ENCODE measurements at regions not wholly inside any gene's neighbourhood (a gene's known extent, or its start where the extent isn't known, plus 50 kb on each side); places are given as distances from the start of the nearest gene placed in this dataset.

DNA sequence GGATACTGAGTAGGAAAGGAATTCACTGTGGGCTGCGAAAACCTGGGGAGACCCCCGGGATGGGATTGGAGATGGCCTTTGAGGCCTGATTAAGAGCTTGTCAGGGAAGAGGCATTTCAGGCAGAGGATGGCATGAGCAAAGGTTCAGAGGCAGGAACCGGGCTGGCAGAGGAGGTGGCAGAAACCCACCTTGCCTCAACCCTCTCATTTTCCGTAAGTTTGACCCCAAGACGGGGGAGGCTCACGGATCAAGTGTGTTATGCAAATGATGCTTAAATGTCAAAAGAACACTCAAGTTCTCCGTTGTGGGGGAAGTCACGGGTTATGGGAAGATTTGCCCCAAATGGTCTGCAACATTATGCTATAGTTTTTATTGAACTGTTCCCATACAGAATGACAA lies 88.3 kb downstream of the MYCN start:
- H3K4me2 ChIP-seq: no peak overlapping the region
- no peaks in the 10 kb centered on the region for H3K36me3 ChIP-seq (replicated peaks in 1 of 2; ENCODE audit: control insufficient read depth in 1 of 2, insufficient read depth in 2 of 2, low read length in 1 of 2)
- POLR2A ChIA-PET: no interaction called here
- CTCF ChIA-PET: no interaction called here
- no peak overlapping the region for H3K27ac ChIP-seq (ENCODE audit: low read depth in 2 of 2, low read length in 1 of 2)
- H2AFZ ChIP-seq (ENCODE audit: low read depth): no peak overlapping the region
- H3K27me3 ChIP-seq (ENCODE audit: insufficient read depth): no peaks in the 10 kb centered on the region
- H3K79me2 ChIP-seq (ENCODE audit: insufficient read depth): no peaks in the 10 kb centered on the region
- no peaks in the 10 kb centered on the region for H3K9me2 ChIP-seq
- DNase-seq: no peak
- no peaks in the 10 kb centered on the region for H4K20me1 ChIP-seq (ENCODE audit: insufficient read depth)
- H3K4me3 ChIP-seq (ENCODE audit: low read depth in 2 of 2, low read length in 1 of 2): no peak overlapping the region
- WGBS (ENCODE audit: low lambda C conversion rate): 42% methylated on average over 8 of the region's 8 CpGs
- H3K4me1 ChIP-seq (ENCODE audit: control insufficient read depth in 1 of 2, insufficient read depth in 2 of 2, low read depth in 1 of 2, low read length in 1 of 2): no peaks in the 10 kb centered on the region
- H3K9me3 ChIP-seq: no peaks in the 10 kb centered on the region
- TF ChIP-seq SMC3 (IDR thresholded peaks at IDR 0.05; ENCODE audit: low read depth, low read length): no peak
- TF ChIP-seq ELF1 (IDR thresholded peaks at IDR 0.05): no peak
- TF ChIP-seq RCOR1 (IDR thresholded peaks at IDR 0.05; ENCODE audit: low read length): no peak
- TF ChIP-seq JUND (IDR thresholded peaks at IDR 0.05): no peak
- H3K9ac ChIP-seq: no peak overlapping the region
- no peaks in the 10 kb centered on the region for H3F3A ChIP-seq (replicated peaks; ENCODE audit: insufficient read depth)

DNA sequence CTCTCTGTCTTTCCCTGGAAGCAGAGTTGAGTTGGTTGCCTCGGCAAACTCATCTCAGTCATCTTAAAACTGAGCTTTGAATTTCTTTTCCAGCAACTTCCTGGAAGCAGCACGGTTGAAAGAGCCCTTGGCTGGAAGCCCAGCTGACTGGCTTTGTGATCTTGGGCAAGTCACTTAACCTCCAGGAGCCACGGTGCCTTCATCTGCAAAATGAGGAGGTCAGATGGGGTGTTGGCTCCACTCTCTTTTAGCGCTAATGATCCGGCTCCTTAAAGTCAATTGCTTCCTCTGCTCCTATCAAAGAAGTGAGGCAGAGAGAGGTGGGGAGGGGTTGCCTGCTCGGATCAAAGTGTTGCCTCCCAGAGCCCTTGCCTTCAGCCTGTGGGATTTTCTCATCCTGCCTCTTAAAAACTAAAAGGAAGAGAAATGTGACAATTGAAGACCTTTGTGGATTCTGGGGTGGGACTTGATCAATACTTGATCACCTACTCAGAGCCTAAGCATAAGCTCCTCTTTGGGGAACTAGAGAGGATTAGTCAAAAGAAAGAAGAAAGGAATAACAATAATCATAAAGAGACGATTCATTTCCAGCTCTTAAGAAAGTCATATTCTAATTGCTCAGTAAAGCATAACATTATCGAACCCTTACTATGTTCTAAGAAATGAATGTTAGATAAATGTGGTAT lies 86.6 kb downstream of the MYCN start:
- H3K27ac ChIP-seq (ENCODE audit: low read depth in 2 of 2, low read length in 1 of 2): no peak overlapping the region
- no peaks in the 10 kb centered on the region for H3K79me2 ChIP-seq (ENCODE audit: insufficient read depth)
- H3K4me1 ChIP-seq (ENCODE audit: control insufficient read depth in 1 of 2, insufficient read depth in 2 of 2, low read depth in 1 of 2, low read length in 1 of 2): no peaks in the 10 kb centered on the region
- H3F3A ChIP-seq (replicated peaks; ENCODE audit: insufficient read depth): no peaks in the 10 kb centered on the region
- no peaks in the 10 kb centered on the region for H3K27me3 ChIP-seq (ENCODE audit: insufficient read depth)
- H3K9ac ChIP-seq: no peak overlapping the region
- H3K36me3 ChIP-seq (replicated peaks in 1 of 2; ENCODE audit: control insufficient read depth in 1 of 2, insufficient read depth in 2 of 2, low read length in 1 of 2): no peaks in the 10 kb centered on the region
- no peak for DNase-seq
- no peak overlapping the region for H3K4me2 ChIP-seq
- ChIA-PET CTCF (no interaction called here), POLR2A (no interaction called here)
- H3K9me3 ChIP-seq: no peaks in the 10 kb centered on the region
- no peaks in the 10 kb centered on the region for H3K9me2 ChIP-seq
- TF ChIP-seq RCOR1 (IDR thresholded peaks at IDR 0.05; ENCODE audit: low read length): no peak
- TF ChIP-seq RAD21 (IDR thresholded peaks at IDR 0.05; ENCODE audit: low read length): no peak
- TF ChIP-seq SIN3A (IDR thresholded peaks at IDR 0.05; ENCODE audit: borderline replicate concordance, low read depth, low read length): no peak
- TF ChIP-seq FOSL2 (IDR thresholded peaks at IDR 0.05; ENCODE audit: borderline replicate concordance, low read depth): no peak
- TF ChIP-seq, protein P1, sequence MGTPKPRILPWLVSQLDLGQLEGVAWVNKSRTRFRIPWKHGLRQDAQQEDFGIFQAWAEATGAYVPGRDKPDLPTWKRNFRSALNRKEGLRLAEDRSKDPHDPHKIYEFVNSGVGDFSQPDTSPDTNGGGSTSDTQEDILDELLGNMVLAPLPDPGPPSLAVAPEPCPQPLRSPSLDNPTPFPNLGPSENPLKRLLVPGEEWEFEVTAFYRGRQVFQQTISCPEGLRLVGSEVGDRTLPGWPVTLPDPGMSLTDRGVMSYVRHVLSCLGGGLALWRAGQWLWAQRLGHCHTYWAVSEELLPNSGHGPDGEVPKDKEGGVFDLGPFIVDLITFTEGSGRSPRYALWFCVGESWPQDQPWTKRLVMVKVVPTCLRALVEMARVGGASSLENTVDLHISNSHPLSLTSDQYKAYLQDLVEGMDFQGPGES (IDR thresholded peaks at IDR 0.05; ENCODE audit: low read depth, low read length): no peak
- no peak for TF ChIP-seq GATA2 (CRISPR knock-in tag; IDR thresholded peaks at IDR 0.05)
- no peak for TF ChIP-seq MEF2A (IDR thresholded peaks at IDR 0.05; ENCODE audit: borderline replicate concordance, low read depth)
- TF ChIP-seq, protein P2, sequence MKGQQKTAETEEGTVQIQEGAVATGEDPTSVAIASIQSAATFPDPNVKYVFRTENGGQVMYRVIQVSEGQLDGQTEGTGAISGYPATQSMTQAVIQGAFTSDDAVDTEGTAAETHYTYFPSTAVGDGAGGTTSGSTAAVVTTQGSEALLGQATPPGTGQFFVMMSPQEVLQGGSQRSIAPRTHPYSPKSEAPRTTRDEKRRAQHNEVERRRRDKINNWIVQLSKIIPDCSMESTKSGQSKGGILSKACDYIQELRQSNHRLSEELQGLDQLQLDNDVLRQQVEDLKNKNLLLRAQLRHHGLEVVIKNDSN (IDR thresholded peaks at IDR 0.05; ENCODE audit: borderline replicate concordance, low read depth): no peak
- TF ChIP-seq YY1 (IDR thresholded peaks at IDR 0.05; ENCODE audit: low read depth): no peak
- TF ChIP-seq, protein P3, sequence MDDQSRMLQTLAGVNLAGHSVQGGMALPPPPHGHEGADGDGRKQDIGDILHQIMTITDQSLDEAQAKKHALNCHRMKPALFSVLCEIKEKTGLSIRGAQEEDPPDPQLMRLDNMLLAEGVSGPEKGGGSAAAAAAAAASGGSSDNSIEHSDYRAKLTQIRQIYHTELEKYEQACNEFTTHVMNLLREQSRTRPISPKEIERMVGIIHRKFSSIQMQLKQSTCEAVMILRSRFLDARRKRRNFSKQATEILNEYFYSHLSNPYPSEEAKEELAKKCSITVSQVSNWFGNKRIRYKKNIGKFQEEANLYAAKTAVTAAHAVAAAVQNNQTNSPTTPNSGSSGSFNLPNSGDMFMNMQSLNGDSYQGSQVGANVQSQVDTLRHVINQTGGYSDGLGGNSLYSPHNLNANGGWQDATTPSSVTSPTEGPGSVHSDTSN (IDR thresholded peaks at IDR 0.05): no peak
- TF ChIP-seq FOXJ3 (CRISPR knock-in tag; IDR thresholded peaks at IDR 0.05): no peak
- TF ChIP-seq CHD2 (IDR thresholded peaks at IDR 0.05; ENCODE audit: low read length, partially characterized antibody): no peak
- TF ChIP-seq, protein P4, sequence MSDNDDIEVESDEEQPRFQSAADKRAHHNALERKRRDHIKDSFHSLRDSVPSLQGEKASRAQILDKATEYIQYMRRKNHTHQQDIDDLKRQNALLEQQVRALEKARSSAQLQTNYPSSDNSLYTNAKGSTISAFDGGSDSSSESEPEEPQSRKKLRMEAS (IDR thresholded peaks at IDR 0.05; ENCODE audit: low read depth): no peak
- no peak for TF ChIP-seq EZH2phosphoT487 (IDR thresholded peaks at IDR 0.05; ENCODE audit: borderline replicate concordance, low read depth)
- TF ChIP-seq, protein P5, sequence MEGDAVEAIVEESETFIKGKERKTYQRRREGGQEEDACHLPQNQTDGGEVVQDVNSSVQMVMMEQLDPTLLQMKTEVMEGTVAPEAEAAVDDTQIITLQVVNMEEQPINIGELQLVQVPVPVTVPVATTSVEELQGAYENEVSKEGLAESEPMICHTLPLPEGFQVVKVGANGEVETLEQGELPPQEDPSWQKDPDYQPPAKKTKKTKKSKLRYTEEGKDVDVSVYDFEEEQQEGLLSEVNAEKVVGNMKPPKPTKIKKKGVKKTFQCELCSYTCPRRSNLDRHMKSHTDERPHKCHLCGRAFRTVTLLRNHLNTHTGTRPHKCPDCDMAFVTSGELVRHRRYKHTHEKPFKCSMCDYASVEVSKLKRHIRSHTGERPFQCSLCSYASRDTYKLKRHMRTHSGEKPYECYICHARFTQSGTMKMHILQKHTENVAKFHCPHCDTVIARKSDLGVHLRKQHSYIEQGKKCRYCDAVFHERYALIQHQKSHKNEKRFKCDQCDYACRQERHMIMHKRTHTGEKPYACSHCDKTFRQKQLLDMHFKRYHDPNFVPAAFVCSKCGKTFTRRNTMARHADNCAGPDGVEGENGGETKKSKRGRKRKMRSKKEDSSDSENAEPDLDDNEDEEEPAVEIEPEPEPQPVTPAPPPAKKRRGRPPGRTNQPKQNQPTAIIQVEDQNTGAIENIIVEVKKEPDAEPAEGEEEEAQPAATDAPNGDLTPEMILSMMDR (IDR thresholded peaks at IDR 0.05): no peak
- TF ChIP-seq TEAD4 (IDR thresholded peaks at IDR 0.05; ENCODE audit: borderline replicate concordance, insufficient read depth): no peak
- no peak overlapping the region for H2AFZ ChIP-seq (ENCODE audit: low read depth)
- H4K20me1 ChIP-seq (ENCODE audit: insufficient read depth): no peaks in the 10 kb centered on the region
- H3K4me3 ChIP-seq (ENCODE audit: low read depth in 2 of 2, low read length in 1 of 2): no peak overlapping the region
- 26% methylated on average over 8 of the region's 8 CpGs for WGBS (ENCODE audit: low lambda C conversion rate)
